Fibroblast of lung (primary cell): ENCODE measurements at regions not wholly inside any gene's neighbourhood (a gene's known extent, or its start where the extent isn't known, plus 50 kb on each side); places are given as distances from the start of the nearest gene placed in this dataset.

Source experiments
- DNase-seq, 2 donors: peaks; one replicate each; pipeline versions ENCODE4 v3.0.0 to v3.0.0-alpha.2; 2010; ENCODE audit warnings: low read depth in 2 of 2
- H2AFZ ChIP-seq: 2 replicates; pipeline ENCODE4 v1.5.1; 2012; ENCODE audit warnings: low read length, control low read depth, inconsistent platforms
- H3K27ac ChIP-seq: 2 replicates; pipeline ENCODE4 v1.5.1; 2011; ENCODE audit warnings: low read length, control low read depth; ENCODE audit not compliant: insufficient read depth
- H3K27me3 ChIP-seq: 2 replicates; pipeline ENCODE4 v1.5.1; 2011; ENCODE audit warnings: mild to moderate bottlenecking, low read length; ENCODE audit not compliant: control insufficient read depth, insufficient read depth
- H3K36me3 ChIP-seq: 2 replicates; pipeline ENCODE4 v1.5.1; 2011; ENCODE audit warnings: low read length; ENCODE audit not compliant: control insufficient read depth, insufficient read depth
- H3K4me1 ChIP-seq: 2 replicates; pipeline ENCODE4 v1.5.1; 2011; ENCODE audit warnings: low read length; ENCODE audit not compliant: control insufficient read depth, insufficient read depth; ENCODE audit errors: extremely low read depth
- H3K4me2 ChIP-seq: 2 replicates; pipeline ENCODE4 v1.5.1; 2011; ENCODE audit warnings: low read length, control low read depth; ENCODE audit not compliant: insufficient read depth; ENCODE audit errors: extremely low read depth
- H3K4me3 ChIP-seq, 4 experiments: fragments of 200-600 bp in 1 of 4; sonication (generic) in 1 of 4; replicated peaks in 1 of 4; 2 replicates each; pipeline ENCODE4 v1.5.1; 2011 to 2016; ENCODE audit warnings: low read length in 4 of 4, low read depth in 3 of 4, mild to moderate bottlenecking in 3 of 4, control low read depth in 2 of 4, inconsistent platforms in 1 of 4, mixed read lengths in 1 of 4; ENCODE audit not compliant: insufficient read depth in 1 of 4; ENCODE audit errors: control extremely low read depth in 1 of 4
- H3K79me2 ChIP-seq: 2 replicates; pipeline ENCODE4 v1.5.1; 2012; ENCODE audit warnings: mild to moderate bottlenecking, low read length, inconsistent platforms; ENCODE audit not compliant: control insufficient read depth, insufficient read depth
- H3K9ac ChIP-seq: 2 replicates; pipeline ENCODE4 v1.5.1; 2011; ENCODE audit warnings: mild to moderate bottlenecking, low read length, control low read depth; ENCODE audit not compliant: insufficient read depth
- H3K9me3 ChIP-seq: 2 replicates; pipeline ENCODE4 v1.5.1; 2012; ENCODE audit warnings: low read depth, low read length; ENCODE audit not compliant: control insufficient read depth, insufficient read depth
- H4K20me1 ChIP-seq: 2 replicates; pipeline ENCODE4 v1.5.1; 2011; ENCODE audit warnings: low read length; ENCODE audit not compliant: control insufficient read depth, insufficient read depth; ENCODE audit errors: extremely low read depth
- CTCF ChIP-seq, 2 donors: IDR thresholded peaks in 1 of 2; conservative IDR thresholded peaks in 1 of 2; 1 replicate in 1 of 2; 2 replicates in 1 of 2; pipeline ENCODE4 v1.5.1; 2011 to 2012; ENCODE audit warnings: low read length in 2 of 2, control low read depth in 1 of 2, inconsistent platforms in 1 of 2, low read depth in 1 of 2, mild to moderate bottlenecking in 1 of 2
- EZH2 ChIP-seq: IDR thresholded peaks from 2 replicates; pipeline ENCODE4 v1.5.1; 2012; ENCODE audit warnings: low read length, control low read depth, mild to moderate bottlenecking; ENCODE audit errors: missing control alignments

- no peaks in the 10 kb centered on the region for H4K20me1 ChIP-seq
- H3K4me3 ChIP-seq: no peak overlapping the region
- no peaks in the 10 kb centered on the region for H3K4me1 ChIP-seq
- H3K27ac ChIP-seq: no peak overlapping the region
- H3K9me3 ChIP-seq: no peaks in the 10 kb centered on the region
- H3K4me2 ChIP-seq: no peak overlapping the region
- H3K36me3 ChIP-seq: no peaks in the 10 kb centered on the region
- no peak for DNase-seq
- no peaks in the 10 kb centered on the region for H3K27me3 ChIP-seq
- no peaks in the 10 kb centered on the region for H3K79me2 ChIP-seq
- H2AFZ ChIP-seq: no peak overlapping the region
- no peak overlapping the region for H3K9ac ChIP-seq
- TF ChIP-seq CTCF (conservative IDR thresholded peaks at IDR 0.05 in 1 of 2, IDR thresholded peaks at IDR 0.05 in 1 of 2; ENCODE audit: low read depth in 1 of 2, low read length in 2 of 2): no peak
- TF ChIP-seq EZH2: no peak
These were observed 58.9 kb upstream of the ARHGAP24 start for GRCh38 chr4:85416094-85416493.

GRCh38 chr4:85419103-85419502 lies 55.8 kb upstream of the ARHGAP24 start:
- Histone ChIP-seq H3K79me2 (no peaks in the 10 kb centered on the region), H3K4me1 (no peaks in the 10 kb centered on the region), H3K27ac (no peak overlapping the region), H3K9me3 (no peaks in the 10 kb centered on the region), H3K9ac (no peak overlapping the region), H3K4me2 (no peak overlapping the region), H3K4me3 (no peak overlapping the region), H3K27me3 (no peaks in the 10 kb centered on the region), H2AFZ (no peak overlapping the region), H3K36me3 (no peaks in the 10 kb centered on the region), H4K20me1 (no peaks in the 10 kb centered on the region)
- no peak for TF ChIP-seq EZH2
- no peak for TF ChIP-seq CTCF (conservative IDR thresholded peaks at IDR 0.05 in 1 of 2, IDR thresholded peaks at IDR 0.05 in 1 of 2; ENCODE audit: low read depth in 1 of 2, low read length in 2 of 2)
- peak in 1 of 2 donors; percentile 34 for DNase-seq

DNA sequence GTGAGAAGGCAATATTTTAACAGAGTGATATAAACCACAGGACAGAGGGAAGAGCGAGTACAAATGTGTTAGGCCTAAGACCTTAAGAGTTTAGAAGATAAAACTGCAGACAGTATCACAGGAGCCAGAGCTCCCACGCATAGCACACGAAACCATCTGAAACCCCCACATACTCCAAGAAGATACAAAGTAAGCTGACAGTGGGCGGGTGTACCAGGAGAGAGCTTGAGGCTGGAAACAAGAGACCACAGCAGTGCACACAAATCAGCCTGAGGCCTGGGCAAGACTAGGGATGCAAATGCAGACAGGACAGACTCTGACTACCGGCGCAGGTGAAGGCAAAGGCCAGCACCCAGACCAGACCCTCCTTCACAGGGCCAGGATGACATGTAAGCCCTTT lies 54.1 kb upstream of the ARHGAP24 start:
- Histone ChIP-seq H3K4me3 (no peak overlapping the region), H2AFZ (no peak overlapping the region), H3K36me3 (no peaks in the 10 kb centered on the region), H3K4me2 (no peak overlapping the region), H3K79me2 (no peaks in the 10 kb centered on the region), H3K27me3 (no peaks in the 10 kb centered on the region), H3K4me1 (no peaks in the 10 kb centered on the region), H3K9me3 (no peaks in the 10 kb centered on the region), H3K9ac (no peak overlapping the region), H3K27ac (no peak overlapping the region), H4K20me1 (no peaks in the 10 kb centered on the region)
- no peak for TF ChIP-seq CTCF (conservative IDR thresholded peaks at IDR 0.05 in 1 of 2, IDR thresholded peaks at IDR 0.05 in 1 of 2; ENCODE audit: low read depth in 1 of 2, low read length in 2 of 2)
- no peak for TF ChIP-seq EZH2
- no peak for DNase-seq
